Gastrocnemius medialis (tissue), 4 donors: ENCODE measurements at regions not wholly inside any gene's neighbourhood (a gene's known extent, or its start where the extent isn't known, plus 50 kb on each side); places are given as distances from the start of the nearest gene placed in this dataset.

Experiments used
- CTCF ChIP-seq, 5 experiments: fragments of 450-650 bp in 3 of 5; fragments of 200-600 bp in 2 of 5; sonication (generic) in 2 of 5; IDR thresholded peaks in 4 of 5; conservative IDR thresholded peaks in 1 of 5; 1 replicate in 4 of 5; 2 replicates in 1 of 5; pipeline ENCODE4 v1.5.1; 2016 to 2019; ENCODE audit warnings: antibody characterized with exemption in 5 of 5, mild to moderate bottlenecking in 3 of 5, moderate library complexity in 3 of 5
- POLR2A ChIP-seq, 2 donors: fragments of 450-650 bp; IDR thresholded peaks; one replicate each; pipeline ENCODE4 v1.6.1; 2017; ENCODE audit warnings: antibody characterized with exemption in 2 of 2, mild to moderate bottlenecking in 2 of 2, moderate library complexity in 2 of 2

- TF ChIP-seq CTCF (IDR thresholded peaks at IDR 0.05 in 4 of 5, conservative IDR thresholded peaks at IDR 0.05 in 1 of 5) (no peak), POLR2A (IDR thresholded peaks at IDR 0.05) (no peak)
Measured at GRCh38 chr4:189786447-189786846, 154.2 kb upstream of the FRG1 start.
